ENCODE measurements at regions not wholly inside any gene's neighbourhood (a gene's known extent, or its start where the extent isn't known, plus 50 kb on each side); places are given as distances from the start of the nearest gene placed in this dataset.

- DNase-seq = no peak
These were observed 194.4 kb upstream of the RNF32 start for GRCh38 chr7:156445997-156446761.

GRCh38 chr7:156442516-156442915, 198.1 kb upstream of the RNF32 start:
- no peak for DNase-seq

- no peak for DNase-seq
These were observed 200.1 kb upstream of the RNF32 start for GRCh38 chr7:156440456-156440855.

- DNase-seq = no peak
These were observed 202.6 kb upstream of the RNF32 start for GRCh38 chr7:156438011-156438410.

GRCh38 chr7:156437021-156437614, 203.5 kb upstream of the RNF32 start:
- DNase-seq = no peak

- no peak for DNase-seq
These were observed 204.9 kb upstream of the RNF32 start for GRCh38 chr7:156435486-156436231.

- DNase-seq = no peak
These were observed 205.9 kb upstream of the RNF32 start for GRCh38 chr7:156434706-156435105.

- no peak for DNase-seq
These were observed 208.6 kb upstream of the RNF32 start for GRCh38 chr7:156432018-156432417.

GRCh38 chr7:156430109-156430508, 210.5 kb upstream of the RNF32 start:
- DNase-seq = no peak

GRCh38 chr7:156429514-156429913, 211.1 kb upstream of the RNF32 start:
- no peak for DNase-seq

GRCh38 chr7:156423876-156424275, 216.7 kb upstream of the RNF32 start:
- no peak for DNase-seq

GRCh38 chr7:156420496-156420895, 220.1 kb upstream of the RNF32 start:
- no peak for DNase-seq

GRCh38 chr7:156419782-156420181, 220.8 kb upstream of the RNF32 start:
- no peak for DNase-seq

GRCh38 chr7:156402255-156402654, 238.3 kb upstream of the RNF32 start:
- no peak for DNase-seq

GRCh38 chr7:156401617-156402016, 239.0 kb upstream of the RNF32 start:
- DNase-seq = no peak

GRCh38 chr7:156400046-156400445, 240.5 kb upstream of the RNF32 start:
- no peak for DNase-seq

- no peak for DNase-seq
These were observed 243.3 kb upstream of the RNF32 start for GRCh38 chr7:156397249-156397648.

GRCh38 chr7:156389116-156389692, 251.4 kb upstream of the RNF32 start:
- DNase-seq = no peak

- no peak for DNase-seq
These were observed 254.5 kb upstream of the RNF32 start for GRCh38 chr7:156386097-156386496.

GRCh38 chr7:156384706-156385105, 255.9 kb upstream of the RNF32 start:
- DNase-seq = no peak

- DNase-seq = no peak
These were observed 257.0 kb upstream of the RNF32 start for GRCh38 chr7:156383526-156383925.

- no peak for DNase-seq
These were observed 260.3 kb upstream of the RNF32 start for GRCh38 chr7:156380261-156380660.

GRCh38 chr7:156379324-156380070, 261.1 kb upstream of the RNF32 start:
- no peak for DNase-seq

Data from right forelimb (tissue), 1 donor.